NT2/D1 (cell line): ENCODE measurements at regions not wholly inside any gene's neighbourhood (a gene's known extent, or its start where the extent isn't known, plus 50 kb on each side); places are given as distances from the start of the nearest gene placed in this dataset.

Source experiments
- YY1 ChIP-seq: IDR thresholded peaks from 2 replicates; pipeline ENCODE4 v1.6.1; 2011; ENCODE audit not compliant: insufficient read length, insufficient read depth
- ZNF274 ChIP-seq: IDR thresholded peaks from 2 replicates; pipeline ENCODE4 v1.6.1; 2011; ENCODE audit warnings: mild to moderate bottlenecking, low read depth, low read length

DNA sequence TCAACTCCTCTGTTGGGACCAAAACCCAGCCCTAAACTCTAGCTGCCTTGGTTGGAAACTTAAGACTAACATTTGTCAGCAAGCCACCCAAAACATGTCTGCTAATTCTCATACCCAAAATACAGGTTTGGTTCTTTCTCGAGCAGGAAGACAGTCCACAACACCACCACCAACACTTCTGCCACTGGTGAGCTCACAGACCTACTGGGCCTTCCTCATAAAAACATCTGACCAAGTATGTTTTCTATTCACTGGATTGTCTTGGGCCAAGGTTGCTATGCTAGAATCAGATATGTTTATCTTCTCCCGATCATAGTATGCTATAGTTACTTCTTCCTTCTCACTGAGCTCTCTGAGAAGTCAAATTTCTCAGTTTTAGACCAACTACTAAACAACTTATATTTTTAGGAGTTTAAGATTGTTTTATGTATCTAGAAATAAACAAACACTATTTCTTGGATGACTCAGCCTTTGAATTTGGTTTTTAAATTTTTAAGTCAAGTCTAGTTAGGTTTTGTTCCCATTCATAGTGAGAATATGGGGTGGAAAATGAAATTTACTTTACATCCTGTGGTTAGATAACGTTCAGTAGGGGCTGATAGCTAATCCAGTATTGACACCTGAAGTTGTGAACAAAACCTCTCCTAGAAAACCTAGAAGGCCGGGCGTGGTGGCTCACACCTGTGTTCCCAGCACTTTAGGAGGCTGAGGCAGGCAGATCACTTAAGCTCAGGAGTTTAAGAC is 360.5 kb downstream of the RSL24D1 start:
- TF ChIP-seq YY1 (no peak), ZNF274 (no peak)
